ENCODE measurements at regions not wholly inside any gene's neighbourhood (a gene's known extent, or its start where the extent isn't known, plus 50 kb on each side); places are given as distances from the start of the nearest gene placed in this dataset.

- DNase-seq: peak; percentile 20
Observed at GRCh38 chr1:30191154-30191702, 532.2 kb downstream of the MATN1 start.

GRCh38 chr1:30190511-30191153, 532.8 kb downstream of the MATN1 start:
- DNase-seq: no peak

GRCh38 chr1:30189818-30190500, 533.4 kb downstream of the MATN1 start:
- no peak for DNase-seq

- no peak for DNase-seq
Observed at GRCh38 chr1:30188999-30189398, 534.4 kb downstream of the MATN1 start.

- no peak for DNase-seq
Observed at GRCh38 chr1:30188329-30188728, 535.1 kb downstream of the MATN1 start.

- DNase-seq: no peak
Observed at GRCh38 chr1:30187413-30188023, 535.9 kb downstream of the MATN1 start.

GRCh38 chr1:30186586-30186985, 536.8 kb downstream of the MATN1 start:
- DNase-seq: no peak

- no peak for DNase-seq
Observed at GRCh38 chr1:30185809-30186208, 537.6 kb downstream of the MATN1 start.

GRCh38 chr1:30185313-30185712, 538.1 kb downstream of the MATN1 start:
- no peak for DNase-seq

- no peak for DNase-seq
Observed at GRCh38 chr1:30184393-30185141, 538.8 kb downstream of the MATN1 start.

- no peak for DNase-seq
Observed at GRCh38 chr1:30183895-30184294, 539.5 kb downstream of the MATN1 start.

- no peak for DNase-seq
Observed at GRCh38 chr1:30183006-30183405, 540.4 kb downstream of the MATN1 start.

- no peak for DNase-seq
Observed at GRCh38 chr1:30179942-30180543, 543.3 kb downstream of the MATN1 start.

- DNase-seq: no peak
Observed at GRCh38 chr1:30176477-30176876, 546.9 kb downstream of the MATN1 start.

- DNase-seq: no peak
Observed at GRCh38 chr1:30174499-30174898, 548.9 kb downstream of the MATN1 start.

- DNase-seq: no peak
Observed at GRCh38 chr1:30173560-30173959, 549.8 kb downstream of the MATN1 start.

- no peak for DNase-seq
Observed at GRCh38 chr1:30172757-30173156, 550.6 kb downstream of the MATN1 start.

GRCh38 chr1:30172299-30172694, 551.1 kb downstream of the MATN1 start:
- no peak for DNase-seq

- no peak for DNase-seq
Observed at GRCh38 chr1:30171537-30172298, 551.7 kb downstream of the MATN1 start.

- no peak for DNase-seq
Observed at GRCh38 chr1:30169269-30169668, 554.1 kb downstream of the MATN1 start.

GRCh38 chr1:30166174-30166573, 557.2 kb downstream of the MATN1 start:
- no peak for DNase-seq

GRCh38 chr1:30165116-30165515, 558.3 kb downstream of the MATN1 start:
- DNase-seq: no peak

Measured in activated T-cell treated with anti-CD3 and anti-CD28 coated beads, Interleukin-2, amount 50 U/mL, for 1 hour (primary cell).